Activated CD8-positive, alpha-beta T cell treated with anti-CD3 and anti-CD28 coated beads for 36 hours (primary cell): ENCODE measurements at regions not wholly inside any gene's neighbourhood (a gene's known extent, or its start where the extent isn't known, plus 50 kb on each side); places are given as distances from the start of the nearest gene placed in this dataset.

Experiments used
- ATAC-seq: fragments of 200-7000 bp; cut with Tn5 transposase; one replicate; pipeline ENCODE4 v1.10.0; 2021; ENCODE audit warnings: mild to moderate bottlenecking, moderate library complexity
- CTCF ChIA-PET: fragments of 350-600 bp; sonication (Branson Sonifier 250); formaldehyde crosslinking; loops from one replicate; lab custom pipeline; 2021; ENCODE audit warnings: antibody characterized with exemption; lab: Charles Lee
- POLR2A ChIA-PET: fragments of 350-600 bp; sonication (Branson Sonifier 250); formaldehyde crosslinking; loops from one replicate; lab custom pipeline; 2021; ENCODE audit warnings: antibody characterized with exemption; lab: Charles Lee
- DNase-seq: peaks from one replicate; pipeline ENCODE4 v3.0.0-alpha.2; 2020
- H3K27ac Mint-ChIP-seq: one replicate; pipeline ENCODE4 v1.8.0; 2021; ENCODE audit warnings: mild to moderate bottlenecking, mixed read lengths
- H3K27me3 Mint-ChIP-seq: one replicate; pipeline ENCODE4 v1.8.0; 2021; ENCODE audit warnings: mixed read lengths
- H3K36me3 Mint-ChIP-seq: one replicate; pipeline ENCODE4 v1.8.0; 2021; ENCODE audit warnings: low read depth, mixed read lengths
- H3K4me1 Mint-ChIP-seq: one replicate; pipeline ENCODE4 v1.8.0; 2021; ENCODE audit warnings: low read depth, mixed read lengths
- H3K4me3 Mint-ChIP-seq: one replicate; pipeline ENCODE4 v1.8.0; 2021; ENCODE audit warnings: mild to moderate bottlenecking, moderate library complexity, mixed read lengths
- H3K9me3 Mint-ChIP-seq: one replicate; pipeline ENCODE4 v1.8.0; 2021; ENCODE audit warnings: mixed read lengths
- CTCF ChIP-seq: fragments of 200-600 bp; IDR thresholded peaks from one replicate; pipeline ENCODE4 v1.8.0; 2022; ENCODE audit warnings: antibody characterized with exemption, mild to moderate bottlenecking
- intact Hi-C: fragments of 100-400 bp; cut with micrococcal nuclease; formaldehyde crosslinking; loops from one replicate; pipeline ENCODE4 v1.10.0; 2022

DNA sequence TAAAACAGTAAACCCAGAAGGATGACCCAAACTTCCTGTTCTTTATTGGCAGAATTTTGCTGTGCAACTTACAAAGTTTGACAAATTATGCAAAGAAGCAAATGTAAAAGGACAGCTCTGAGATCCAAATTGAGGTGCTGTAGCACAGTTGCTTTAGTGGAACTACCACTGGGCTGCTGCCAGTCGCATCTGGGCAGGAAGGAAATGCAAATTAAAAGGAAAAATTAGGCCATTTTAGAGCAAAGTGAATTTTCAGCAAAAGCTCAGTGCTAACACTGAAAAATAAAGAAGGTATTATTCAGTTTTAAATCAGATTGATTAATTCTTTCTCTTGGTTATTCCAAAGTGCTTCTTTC lies 104.5 kb downstream of the ZMAT3 start:
- POLR2A ChIA-PET = no interaction called here
- H3K27ac Mint-ChIP-seq = no peak overlapping the region
- H3K4me3 Mint-ChIP-seq = no peak overlapping the region
- TF ChIP-seq CTCF = no peak
- no peak for DNase-seq
- CTCF ChIA-PET = interaction anchor here (1.0 to 1.6 kb wide), 6 partner anchors 10 to 534 kb away, joined by 3 to 5 read pairs (median 3); no protein-coding TSS in a partner anchor
- ATAC-seq = no peak
- no peaks in the 10 kb centered on the region for H3K27me3 Mint-ChIP-seq
- intact Hi-C loops = loop anchor here (5.0 kb wide), 1 partner anchor 530 kb away; no protein-coding TSS in a partner anchor
- no peaks in the 10 kb centered on the region for H3K9me3 Mint-ChIP-seq
- peaks cover 12% of the 10 kb centered on the region for H3K4me1 Mint-ChIP-seq
- H3K36me3 Mint-ChIP-seq = no peaks in the 10 kb centered on the region

DNA sequence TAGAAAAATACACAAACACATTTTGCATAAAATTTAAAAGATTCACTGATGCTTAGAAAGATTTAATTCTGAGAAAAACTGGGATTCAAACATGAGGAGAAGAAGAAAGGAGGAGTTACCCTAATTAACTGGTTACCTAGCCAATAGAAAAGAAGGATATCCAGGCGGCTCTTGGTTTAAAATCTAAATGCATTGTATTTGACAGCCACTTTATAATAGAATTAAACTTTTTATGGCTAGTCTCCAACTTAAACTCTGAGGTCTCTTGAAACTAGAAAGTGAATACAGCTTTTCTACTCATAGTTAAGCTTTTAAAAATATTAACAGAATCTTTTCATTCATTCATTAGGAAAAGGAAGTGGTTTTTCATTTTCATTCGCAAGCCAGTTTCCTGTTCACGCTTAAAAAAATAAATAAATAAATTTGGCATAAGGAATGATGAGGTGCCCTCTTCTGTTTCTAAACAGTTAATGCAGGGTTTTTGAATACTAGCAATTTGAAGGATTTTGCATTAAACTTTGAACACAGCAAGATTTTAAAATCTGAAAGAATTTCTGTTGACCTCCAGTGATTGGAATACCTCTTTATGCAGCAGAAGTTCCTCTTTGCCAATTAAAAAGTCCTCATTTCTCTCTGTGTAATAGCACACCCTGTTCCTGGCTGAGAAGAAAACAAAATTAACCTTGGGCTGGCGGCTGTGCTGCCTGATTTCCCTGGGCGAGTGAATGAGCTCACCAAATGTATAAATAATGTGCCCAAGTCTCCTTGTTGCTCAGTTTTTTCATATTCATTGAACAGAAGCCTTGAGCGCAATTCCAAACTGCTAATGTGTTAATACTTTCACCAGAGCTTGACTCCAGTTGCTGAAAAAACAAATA lies 105.1 kb downstream of the ZMAT3 start:
- intact Hi-C loops = loop anchor here (5.0 kb wide), 1 partner anchor 529 kb away; no protein-coding TSS in a partner anchor
- ChIA-PET POLR2A (no interaction called here), CTCF (interaction anchor here (0.6 to 1.6 kb wide), 8 partner anchors 9 to 533 kb away, joined by 3 to 5 read pairs (median 3); no protein-coding TSS in a partner anchor)
- H3K27ac Mint-ChIP-seq = no peak overlapping the region
- no peaks in the 10 kb centered on the region for H3K27me3 Mint-ChIP-seq
- no peak for ATAC-seq
- TF ChIP-seq CTCF = no peak
- no peaks in the 10 kb centered on the region for H3K9me3 Mint-ChIP-seq
- H3K4me1 Mint-ChIP-seq = peaks cover 12% of the 10 kb centered on the region
- H3K36me3 Mint-ChIP-seq = no peaks in the 10 kb centered on the region
- no peak overlapping the region for H3K4me3 Mint-ChIP-seq
- no peak for DNase-seq

GRCh38 chr3:178964551-178964950 lies 107.1 kb downstream of the ZMAT3 start:
- CTCF ChIA-PET = no interaction called here
- no peak overlapping the region for H3K27ac Mint-ChIP-seq
- DNase-seq = no peak
- H3K27me3 Mint-ChIP-seq = no peaks in the 10 kb centered on the region
- H3K36me3 Mint-ChIP-seq = peaks cover 2% of the 10 kb centered on the region
- no peaks in the 10 kb centered on the region for H3K9me3 Mint-ChIP-seq
- no peak for TF ChIP-seq CTCF
- no peak for ATAC-seq
- POLR2A ChIA-PET = no interaction called here
- H3K4me3 Mint-ChIP-seq = no peak overlapping the region
- intact Hi-C loops = no loop called here
- peaks cover 12% of the 10 kb centered on the region for H3K4me1 Mint-ChIP-seq

DNA sequence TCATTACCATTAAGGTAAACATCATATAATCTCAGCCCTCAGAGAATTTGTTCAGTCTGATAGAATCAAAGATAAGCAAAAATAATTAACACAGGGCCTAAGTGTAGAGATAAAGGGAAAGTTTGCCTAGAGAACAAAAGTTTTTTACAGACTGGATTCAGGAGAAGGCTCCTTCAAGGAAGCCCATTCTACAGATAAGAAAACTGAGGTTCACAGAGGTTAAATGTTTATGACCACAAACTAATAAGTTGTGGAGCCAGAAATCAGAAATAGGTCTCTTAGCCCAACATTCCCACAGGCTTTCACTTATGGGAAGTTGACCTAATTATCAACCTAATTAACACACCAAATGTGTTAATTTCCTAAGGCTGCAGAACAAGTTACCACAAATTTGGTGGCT lies 110.7 kb downstream of the ZMAT3 start:
- no peak for TF ChIP-seq CTCF
- Mint-ChIP-seq H3K9me3 (no peaks in the 10 kb centered on the region), H3K27ac (no peak overlapping the region), H3K36me3 (peaks cover 2% of the 10 kb centered on the region), H3K27me3 (no peaks in the 10 kb centered on the region), H3K4me3 (no peak overlapping the region), H3K4me1 (no peaks in the 10 kb centered on the region)
- intact Hi-C loops = no loop called here
- ChIA-PET POLR2A (no interaction called here), CTCF (no interaction called here)
- no peak for ATAC-seq
- DNase-seq = no peak

DNA sequence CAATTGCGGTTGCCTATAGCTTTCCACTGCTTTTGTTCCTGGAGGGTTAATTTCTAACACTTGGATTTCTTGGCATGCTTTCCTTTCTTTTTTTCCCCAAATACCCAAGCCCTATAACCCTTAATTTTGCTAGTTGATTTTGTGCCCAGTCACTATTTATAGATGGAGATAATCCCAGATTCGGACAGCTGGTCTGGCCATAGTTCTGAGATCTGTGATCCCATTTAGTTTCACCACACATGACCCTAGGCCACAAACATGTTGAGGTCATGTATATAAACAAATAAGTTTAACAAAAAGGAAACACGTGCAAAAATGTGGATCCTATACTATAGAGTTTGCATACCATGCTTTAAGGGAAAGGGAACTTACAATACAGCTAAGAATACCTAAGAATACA lies 111.4 kb downstream of the ZMAT3 start:
- peaks cover 2% of the 10 kb centered on the region for H3K36me3 Mint-ChIP-seq
- ChIA-PET POLR2A (no interaction called here), CTCF (no interaction called here)
- no peaks in the 10 kb centered on the region for H3K27me3 Mint-ChIP-seq
- no peaks in the 10 kb centered on the region for H3K4me1 Mint-ChIP-seq
- TF ChIP-seq CTCF = no peak
- H3K9me3 Mint-ChIP-seq = no peaks in the 10 kb centered on the region
- no peak overlapping the region for H3K27ac Mint-ChIP-seq
- no peak for ATAC-seq
- intact Hi-C loops = no loop called here
- DNase-seq = no peak
- no peak overlapping the region for H3K4me3 Mint-ChIP-seq
